Common myeloid progenitor, CD34-positive (primary cell): ENCODE measurements at regions not wholly inside any gene's neighbourhood (a gene's known extent, or its start where the extent isn't known, plus 50 kb on each side); places are given as distances from the start of the nearest gene placed in this dataset.

Experiments
- CTCF ChIA-PET: fragments of 350-600 bp; sonication (Branson Sonifier 250); formaldehyde crosslinking; loops from one replicate; lab custom pipeline; 2021; ENCODE audit warnings: antibody characterized with exemption; lab: Charles Lee
- POLR2A ChIA-PET: fragments of 350-600 bp; sonication (Branson Sonifier 250); formaldehyde crosslinking; loops from one replicate; lab custom pipeline; 2021; ENCODE audit warnings: antibody characterized with exemption; lab: Charles Lee
- DNase-seq, 3 donors: peaks; one replicate each; pipeline versions ENCODE4 v3.0.0 to v3.0.0-alpha.2; 2013
- H3K27ac ChIP-seq, 2 experiments: 1 replicate in 1 of 2; 2 replicates in 1 of 2; pipeline ENCODE4 v1.7.0; 2013; ENCODE audit warnings: inconsistent platforms in 2 of 2, low read length in 2 of 2, mild to moderate bottlenecking in 2 of 2, low read depth in 1 of 2, moderate library complexity in 1 of 2; ENCODE audit not compliant: severe bottlenecking in 2 of 2, insufficient read depth in 1 of 2, poor library complexity in 1 of 2
- H3K27me3 ChIP-seq, 5 experiments: replicated peaks in 2 of 5; 1 replicate in 3 of 5; 2 replicates in 2 of 5; pipeline versions ENCODE4 v1.6.1 to v1.7.0; 2013; ENCODE audit warnings: low read length in 4 of 5, mild to moderate bottlenecking in 2 of 5, moderate library complexity in 2 of 5, inconsistent platforms in 1 of 5; ENCODE audit not compliant: insufficient read depth in 5 of 5, control insufficient read depth in 4 of 5
- H3K36me3 ChIP-seq, 4 experiments: 1 replicate in 2 of 4; 2 replicates in 2 of 4; pipeline versions ENCODE4 v1.6.1 to v1.7.0; 2013; ENCODE audit warnings: low read length in 3 of 4, control low read depth in 1 of 4, mild to moderate bottlenecking in 1 of 4; ENCODE audit not compliant: control insufficient read depth in 4 of 4, insufficient read depth in 4 of 4
- H3K4me1 ChIP-seq, 4 experiments: 1 replicate in 3 of 4; 2 replicates in 1 of 4; pipeline versions ENCODE4 v1.6.1 to v1.7.1; 2013; ENCODE audit warnings: low read length in 3 of 4, mild to moderate bottlenecking in 3 of 4, control low read depth in 1 of 4, inconsistent platforms in 1 of 4, moderate library complexity in 1 of 4; ENCODE audit not compliant: control insufficient read depth in 4 of 4, insufficient read depth in 4 of 4; ENCODE audit errors: control extremely low read depth in 1 of 4
- H3K4me3 ChIP-seq, 7 experiments: 1 replicate in 4 of 7; 2 replicates in 3 of 7; pipeline versions ENCODE4 v1.5.1 to v1.7.0; 2013; ENCODE audit warnings: mild to moderate bottlenecking in 7 of 7, low read length in 6 of 7, moderate library complexity in 6 of 7, inconsistent platforms in 2 of 7, low read depth in 2 of 7, control low read depth in 1 of 7; ENCODE audit not compliant: insufficient read depth in 4 of 7, control insufficient read depth in 1 of 7; ENCODE audit errors: extremely low read depth in 1 of 7
- H3K9me3 ChIP-seq, 5 experiments: 1 replicate in 4 of 5; 2 replicates in 1 of 5; pipeline versions ENCODE4 v1.6.1 to v1.7.1; 2013; ENCODE audit warnings: low read length in 4 of 5, mild to moderate bottlenecking in 2 of 5, inconsistent platforms in 1 of 5, low read depth in 1 of 5, moderate library complexity in 1 of 5; ENCODE audit not compliant: control insufficient read depth in 4 of 5, insufficient read depth in 2 of 5; ENCODE audit errors: control extremely low read depth in 1 of 5
- WGBS: methylation state at CpG from one replicate; pipeline ENCODE4 v1.1.5; 2013; ENCODE audit not compliant: insufficient coverage; 5-methylcytosine and 5-hydroxymethylcytosine counted together

GRCh38 chr5:73388306-73388684, 60.3 kb downstream of the FOXD1 start:
- Histone ChIP-seq H3K4me1 (peaks cover 6 to 15% (median 12%) of the 10 kb centered on the region in 4 experiments), H3K9me3 (peaks cover 7 to 30% (median 18%) of the 10 kb centered on the region in 5 experiments), H3K4me3 (no peak overlapping the region), H3K27ac (no peak overlapping the region), H3K36me3 (no peaks in the 10 kb centered on the region), H3K27me3 (peaks cover 11 to 43% (median 23%) of the 10 kb centered on the region in 5 experiments)
- DNase-seq = peak in 1 of 3 donors; percentile 41
- POLR2A ChIA-PET = no interaction called here
- WGBS = 94% methylated on average over 2 of the region's 4 CpGs
- CTCF ChIA-PET = interaction anchor here (1.0 to 2.7 kb wide), 3 partner anchors 10 to 63 kb away, joined by 4 to 5 read pairs (median 5); no protein-coding TSS in a partner anchor

- Histone ChIP-seq H3K27me3 (peaks cover 13 to 47% (median 27%) of the 10 kb centered on the region in 5 experiments), H3K4me3 (no peak overlapping the region), H3K4me1 (peaks cover 6 to 15% (median 12%) of the 10 kb centered on the region in 4 experiments), H3K36me3 (no peaks in the 10 kb centered on the region), H3K9me3 (peaks cover 7 to 36% (median 23%) of the 10 kb centered on the region in 5 experiments), H3K27ac (no peak overlapping the region)
- DNase-seq = peak; percentile 55 to 96 (median 93)
- 17% methylated on average over 5 of the region's 7 CpGs for WGBS
- POLR2A ChIA-PET = no interaction called here
- CTCF ChIA-PET = interaction anchor here (1.0 to 2.7 kb wide), 4 partner anchors 10 to 63 kb away, joined by 3 to 5 read pairs (median 4); no protein-coding TSS in a partner anchor
These were observed 60.8 kb downstream of the FOXD1 start for GRCh38 chr5:73387601-73388305.

GRCh38 chr5:73387149-73387591, 61.4 kb downstream of the FOXD1 start:
- WGBS = no CpG with 5 or more reads among the region's 1 CpG
- peaks cover 15 to 50% (median 29%) of the 10 kb centered on the region in 5 experiments for H3K27me3 ChIP-seq
- CTCF ChIA-PET = interaction anchor here (1.0 to 2.7 kb wide), 4 partner anchors 11 to 64 kb away, joined by 3 to 5 read pairs (median 4); no protein-coding TSS in a partner anchor
- DNase-seq = peak in 1 of 3 donors; percentile 22
- no peak overlapping the region for H3K4me3 ChIP-seq
- H3K9me3 ChIP-seq = peaks cover 7 to 37% (median 23%) of the 10 kb centered on the region in 5 experiments
- H3K36me3 ChIP-seq = no peaks in the 10 kb centered on the region
- POLR2A ChIA-PET = no interaction called here
- no peak overlapping the region for H3K27ac ChIP-seq
- peaks cover 6 to 19% (median 13%) of the 10 kb centered on the region in 4 experiments for H3K4me1 ChIP-seq

- H3K9me3 ChIP-seq = peaks cover 7 to 37% (median 23%) of the 10 kb centered on the region in 5 experiments
- H3K27ac ChIP-seq = no peak overlapping the region
- H3K27me3 ChIP-seq = peaks cover 14 to 63% (median 32%) of the 10 kb centered on the region in 5 experiments
- H3K4me1 ChIP-seq = peaks cover 6 to 36% (median 22%) of the 10 kb centered on the region in 4 experiments
- ChIA-PET CTCF (interaction anchor here (0.9 kb wide), 1 partner anchor 248 kb away, joined by 3 read pairs; no protein-coding TSS in a partner anchor), POLR2A (no interaction called here)
- H3K36me3 ChIP-seq = no peaks in the 10 kb centered on the region
- H3K4me3 ChIP-seq = no peak overlapping the region
- WGBS = 100% methylated on average over 1 of the region's 1 CpG
- DNase-seq = no peak
These were observed 63.7 kb downstream of the FOXD1 start for GRCh38 chr5:73384861-73385260.

- CTCF ChIA-PET = interaction anchor here (1.5 kb wide), 1 partner anchor 12 kb away, joined by 3 read pairs; no protein-coding TSS in a partner anchor
- no peaks in the 10 kb centered on the region for H3K36me3 ChIP-seq
- no peak for DNase-seq
- peaks cover 20 to 86% (median 50%) of the 10 kb centered on the region in 5 experiments for H3K27me3 ChIP-seq
- no peak overlapping the region for H3K27ac ChIP-seq
- H3K4me3 ChIP-seq = peak overlapping the region in 2 of 7 experiments; percentile 41 to 43
- 8% methylated on average over 23 of the region's 27 CpGs for WGBS
- peaks cover 2 to 26% (median 13%) of the 10 kb centered on the region in 4 experiments for H3K4me1 ChIP-seq
- H3K9me3 ChIP-seq = peaks cover 7 to 37% (median 23%) of the 10 kb centered on the region in 5 experiments
- POLR2A ChIA-PET = no interaction called here
These were observed 66.2 kb downstream of the FOXD1 start for GRCh38 chr5:73382401-73382740.

- ChIA-PET CTCF (interaction anchor here (1.5 kb wide), 1 partner anchor 12 kb away, joined by 3 read pairs; no protein-coding TSS in a partner anchor), POLR2A (no interaction called here)
- peaks cover 25 to 91% (median 52%) of the 10 kb centered on the region in 5 experiments for H3K27me3 ChIP-seq
- H3K4me1 ChIP-seq = peaks cover 0 to 22% (median 10%) of the 10 kb centered on the region in 4 experiments
- no peaks in the 10 kb centered on the region for H3K36me3 ChIP-seq
- H3K27ac ChIP-seq = no peak overlapping the region
- WGBS = 2% methylated on average over 74 of the region's 90 CpGs
- peak overlapping the region in 3 of 7 experiments; percentile 19 to 43 (median 41) for H3K4me3 ChIP-seq
- peaks cover 7 to 37% (median 23%) of the 10 kb centered on the region in 5 experiments for H3K9me3 ChIP-seq
- DNase-seq = no peak
These were observed 66.8 kb downstream of the FOXD1 start for GRCh38 chr5:73381590-73382400.
